Liver (tissue), 8 donors: ENCODE measurements at regions not wholly inside any gene's neighbourhood (a gene's known extent, or its start where the extent isn't known, plus 50 kb on each side); places are given as distances from the start of the nearest gene placed in this dataset.

ENCODE experiments used
- DNase-seq: peaks from one replicate; pipeline ENCODE4 v3.0.0-alpha.2; 2017; ENCODE audit warnings: low spot score
- H3K27ac ChIP-seq, 2 donors: one replicate each; pipeline ENCODE4 v1.7.0; 2013; ENCODE audit warnings: inconsistent platforms in 2 of 2, low read length in 2 of 2, control low read depth in 1 of 2, low read depth in 1 of 2, mild to moderate bottlenecking in 1 of 2
- H3K27me3 ChIP-seq, 4 donors: one replicate each; pipeline versions ENCODE4 v1.6.1 to v1.7.0; 2013; ENCODE audit warnings: low read length in 3 of 4, inconsistent platforms in 1 of 4, mild to moderate bottlenecking in 1 of 4, moderate library complexity in 1 of 4; ENCODE audit not compliant: control insufficient read depth in 4 of 4, insufficient read depth in 4 of 4
- H3K36me3 ChIP-seq, 4 donors: one replicate each; pipeline versions ENCODE4 v1.6.1 to v1.7.0; 2013; ENCODE audit warnings: low read length in 3 of 4, mild to moderate bottlenecking in 3 of 4, low read depth in 1 of 4, moderate library complexity in 1 of 4; ENCODE audit not compliant: control insufficient read depth in 4 of 4, insufficient read depth in 3 of 4
- H3K4me1 ChIP-seq, 4 donors: one replicate each; pipeline versions ENCODE4 v1.6.1 to v1.7.0; 2013; ENCODE audit warnings: low read length in 3 of 4, mild to moderate bottlenecking in 3 of 4, moderate library complexity in 1 of 4; ENCODE audit not compliant: control insufficient read depth in 4 of 4, insufficient read depth in 4 of 4
- H3K4me3 ChIP-seq, 3 donors: one replicate each; pipeline versions ENCODE4 v1.6.1 to v1.7.0; 2013; ENCODE audit warnings: low read length in 3 of 3, control low read depth in 1 of 3, low read depth in 1 of 3, mild to moderate bottlenecking in 1 of 3
- H3K9ac ChIP-seq, 2 donors: one replicate each; pipeline ENCODE4 v1.7.0; 2013; ENCODE audit warnings: low read length in 2 of 2, mild to moderate bottlenecking in 2 of 2, moderate library complexity in 2 of 2, control low read depth in 1 of 2, low read depth in 1 of 2
- H3K9me3 ChIP-seq, 4 donors: one replicate each; pipeline versions ENCODE4 v1.6.1 to v1.7.0; 2013; ENCODE audit warnings: low read length in 3 of 4; ENCODE audit not compliant: control insufficient read depth in 4 of 4
- ATF3 ChIP-seq: IDR thresholded peaks from 2 replicates; pipeline ENCODE4 v1.6.1; 2016; ENCODE audit warnings: antibody characterized with exemption
- CTCF ChIP-seq: fragments of 150-350 bp; IDR thresholded peaks from 2 replicates; pipeline ENCODE4 v1.5.1; 2017; ENCODE audit warnings: improper control_type of control experiment, low read depth, low read length; ENCODE audit not compliant: missing input control
- FOXA1 ChIP-seq: IDR thresholded peaks from 2 replicates; pipeline ENCODE4 v1.6.1; 2016; ENCODE audit warnings: antibody characterized with exemption
- FOXA2 ChIP-seq: IDR thresholded peaks from 2 replicates; pipeline ENCODE4 v1.6.1; 2016; ENCODE audit warnings: antibody characterized with exemption
- HNF4A ChIP-seq, 2 donors: conservative IDR thresholded peaks; 2 replicates each; pipeline ENCODE4 v1.6.1; 2016; ENCODE audit warnings: antibody characterized with exemption in 2 of 2, mild to moderate bottlenecking in 2 of 2
- MAX ChIP-seq: IDR thresholded peaks from 2 replicates; pipeline ENCODE4 v1.6.1; 2016; ENCODE audit warnings: antibody characterized with exemption
- NR2F2 ChIP-seq: IDR thresholded peaks from 2 replicates; pipeline ENCODE4 v1.6.1; 2016; ENCODE audit warnings: antibody characterized with exemption
- RAD21 ChIP-seq, 2 donors: IDR thresholded peaks; 2 replicates each; pipeline ENCODE4 v1.6.1; 2016; ENCODE audit warnings: antibody characterized with exemption in 2 of 2, mild to moderate bottlenecking in 2 of 2
- REST ChIP-seq: IDR thresholded peaks from 2 replicates; pipeline ENCODE4 v1.6.1; 2016; ENCODE audit warnings: antibody characterized with exemption, mild to moderate bottlenecking
- RXRA ChIP-seq, 2 donors: IDR thresholded peaks; 2 replicates each; pipeline ENCODE4 v1.6.1; 2017 to 2018; ENCODE audit warnings: antibody characterized with exemption in 2 of 2, mild to moderate bottlenecking in 1 of 2
- WGBS: extraction: QIAGEN DNeasy Blood & Tissue Kit; methylation state at CpG from one replicate; pipeline ENCODE4 v1.1.7; 2013; 5-methylcytosine and 5-hydroxymethylcytosine counted together
- donor health status: healthy.
- donor health status: healthy.
- donor health status: healthy.
- donor health status: healthy.
- donor health status: healthy.

- H3K9ac ChIP-seq: no peak overlapping the region
- peaks cover 0 to 4% (median 0%) of the 10 kb centered on the region in 4 donors for H3K4me1 ChIP-seq
- no peak for DNase-seq
- TF ChIP-seq REST: no peak
- no peak for TF ChIP-seq NR2F2
- peak; percentile 74 to 88 for TF ChIP-seq RAD21 (IDR thresholded peaks at IDR 0.05)
- no peak for TF ChIP-seq ATF3
- peak; percentile 44 for TF ChIP-seq CTCF
- WGBS: 10% methylated on average over 3 of the region's 3 CpGs
- H3K27ac ChIP-seq: no peak overlapping the region
- no peaks in the 10 kb centered on the region for H3K9me3 ChIP-seq
- H3K36me3 ChIP-seq: no peaks in the 10 kb centered on the region
- H3K27me3 ChIP-seq: no peaks in the 10 kb centered on the region
- H3K4me3 ChIP-seq: no peak overlapping the region
Observed at GRCh38 chrX:36867143-36867542, 141.0 kb upstream of the FAM47C start.

GRCh38 chrX:36868592-36868991 is 139.6 kb upstream of the FAM47C start:
- no peaks in the 10 kb centered on the region for H3K27me3 ChIP-seq
- no peaks in the 10 kb centered on the region for H3K36me3 ChIP-seq
- H3K4me1 ChIP-seq: peaks cover 0 to 4% (median 0%) of the 10 kb centered on the region in 4 donors
- DNase-seq: no peak
- no peak overlapping the region for H3K27ac ChIP-seq
- H3K9ac ChIP-seq: no peak overlapping the region
- H3K4me3 ChIP-seq: no peak overlapping the region
- no peak for TF ChIP-seq CTCF
- no peak for TF ChIP-seq FOXA1
- TF ChIP-seq HNF4A (conservative IDR thresholded peaks at IDR 0.05): no peak
- TF ChIP-seq MAX: no peak
- no peak for TF ChIP-seq RXRA (IDR thresholded peaks at IDR 0.05)
- no peak for TF ChIP-seq FOXA2
- H3K9me3 ChIP-seq: no peaks in the 10 kb centered on the region
- WGBS: 45% methylated on average over 3 of the region's 3 CpGs
